GM13977 (cell line): ENCODE measurements at regions not wholly inside any gene's neighbourhood (a gene's known extent, or its start where the extent isn't known, plus 50 kb on each side); places are given as distances from the start of the nearest gene placed in this dataset.

Experiments used
- DNase-seq: peaks from one replicate; pipeline ENCODE4 v3.0.0; 2012; ENCODE audit warnings: low spot score
- CTCF ChIP-seq: IDR thresholded peaks from 2 replicates; pipeline ENCODE4 v1.5.1; 2012; ENCODE audit warnings: mild to moderate bottlenecking, control low read depth; ENCODE audit not compliant: insufficient read depth; ENCODE audit errors: extremely low read depth, missing control alignments
- in situ Hi-C: fragments of 300-500 bp; cut with MboI; formaldehyde crosslinking; loops from one replicate; pipeline ENCODE4 v1.12.0; 2022; ENCODE audit warnings: low sequenced_read_pairs, low pct_unique_long_range_greater_than_20kb, mixed read lengths, inconsistent platforms; ENCODE audit not compliant: unreplicated experiment

DNA sequence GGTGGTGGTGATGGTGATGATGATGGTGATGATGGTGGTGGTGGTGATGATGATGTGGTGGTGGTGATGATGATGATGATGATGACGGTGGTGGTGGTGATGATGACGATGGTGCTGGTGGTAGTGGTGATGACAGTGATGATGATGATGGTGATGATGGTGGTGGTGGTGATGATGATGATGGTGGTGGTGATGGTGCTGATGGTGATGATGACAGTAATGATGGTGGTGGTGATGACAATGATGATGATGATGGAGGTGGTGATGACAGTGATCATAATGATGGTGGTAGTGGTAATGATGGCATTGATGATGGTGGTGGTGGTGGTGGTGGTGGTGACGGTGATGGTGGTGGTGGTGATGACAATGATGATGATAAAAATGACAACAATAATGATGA lies 52.1 kb upstream of the ANO1 start:
- no peak for TF ChIP-seq CTCF
- in situ Hi-C loops = no loop called here
- DNase-seq = no peak

DNA sequence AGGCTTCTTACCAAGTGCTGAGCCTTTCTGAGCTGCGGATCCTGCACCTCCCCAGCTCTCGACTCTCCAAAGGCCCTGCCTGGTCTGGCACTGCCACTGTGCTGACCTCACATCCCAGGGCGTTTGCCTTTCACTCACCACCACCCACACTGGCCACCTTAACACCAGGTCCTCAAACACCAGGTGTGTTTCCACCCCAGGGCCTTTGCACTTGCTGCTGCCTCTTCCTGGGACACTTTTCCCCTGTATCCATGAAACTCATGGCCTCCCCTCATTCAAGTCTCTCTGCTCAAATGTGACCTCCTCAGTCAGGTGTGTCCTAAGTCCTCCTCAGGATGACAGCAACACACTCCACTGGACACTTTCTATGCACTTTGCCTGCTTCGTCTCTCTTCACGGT lies 51.4 kb upstream of the ANO1 start:
- TF ChIP-seq CTCF = no peak
- in situ Hi-C loops = no loop called here

GRCh38 chr11:70027451-70027850 lies 50.7 kb upstream of the ANO1 start:
- no peak for DNase-seq
- in situ Hi-C loops = no loop called here
- no peak for TF ChIP-seq CTCF

More for the DNA sequence above, 51.4 kb upstream of the ANO1 start:
- no peak for DNase-seq

- in situ Hi-C loops = no loop called here
- DNase-seq = no peak
- TF ChIP-seq CTCF = no peak
These were observed 49.8 kb upstream of the ANO1 start for GRCh38 chr11:70028147-70028855.
